Endothelial cell of umbilical vein (primary cell): ENCODE measurements at regions not wholly inside any gene's neighbourhood (a gene's known extent, or its start where the extent isn't known, plus 50 kb on each side); places are given as distances from the start of the nearest gene placed in this dataset.

Source experiments
- BruUV-seq: library from RNA; stranded (reverse); fragments of 400-500 nt; replicated peaks from 2 replicates; lab custom pipeline; 2021; lab: Mats Ljungman, UMichigan
- CTCF ChIA-PET: fragments of 300-600, 350-600 bp; sonication (Branson Sonifier 250); formaldehyde crosslinking; loops from one replicate; lab custom pipeline; 2021; ENCODE audit warnings: antibody characterized with exemption, inconsistent platforms; lab: Charles Lee
- POLR2A ChIA-PET: fragments of 300-600, 350-600 bp; sonication (Branson Sonifier 250); formaldehyde crosslinking; loops from one replicate; lab custom pipeline; 2021; ENCODE audit warnings: antibody characterized with exemption, inconsistent platforms; lab: Charles Lee
- DNase-seq: peaks from one replicate; pipeline ENCODE4 v3.0.0-alpha.2; 2011; ENCODE audit warnings: low read depth, low spot score
- FAIRE-seq: peaks from 2 replicates; lab custom pipeline; 2011; peaks lifted over from hg19 to GRCh38; lab: Jason Lieb, UNC
- H2AFZ ChIP-seq: 2 replicates; pipeline ENCODE4 v1.6.0; 2012; ENCODE audit warnings: low read depth, low read length, control low read depth, inconsistent platforms
- H3K27ac ChIP-seq: 2 replicates; pipeline ENCODE4 v1.5.1; 2011; ENCODE audit warnings: low read depth, mild to moderate bottlenecking, control low read depth, low read length, moderate library complexity; ENCODE audit not compliant: insufficient read depth
- H3K27me3 ChIP-seq, 2 experiments: 2 replicates each; pipeline versions ENCODE4 v1.6.0 to v1.6.1; 2011; ENCODE audit warnings: low read length in 2 of 2, mixed read lengths in 1 of 2; ENCODE audit not compliant: control insufficient read depth in 2 of 2, insufficient read depth in 2 of 2
- H3K36me3 ChIP-seq, 2 experiments: 2 replicates in 1 of 2; 3 replicates in 1 of 2; pipeline ENCODE4 v1.5.1; 2011; ENCODE audit warnings: low read length in 2 of 2, mild to moderate bottlenecking in 1 of 2, moderate library complexity in 1 of 2; ENCODE audit not compliant: control insufficient read depth in 2 of 2, insufficient read depth in 2 of 2; ENCODE audit errors: extremely low read depth in 1 of 2
- H3K4me1 ChIP-seq: 3 replicates; pipeline ENCODE4 v1.5.1; 2011; ENCODE audit warnings: mild to moderate bottlenecking, low read length; ENCODE audit not compliant: control insufficient read depth, insufficient read depth; ENCODE audit errors: extremely low read depth
- H3K4me2 ChIP-seq: 2 replicates; pipeline ENCODE4 v1.6.1; 2011; ENCODE audit warnings: low read length, control low read depth, mixed read lengths; ENCODE audit not compliant: insufficient read depth
- H3K4me3 ChIP-seq, 3 experiments: fragments of 200-600 bp in 1 of 3; sonication (generic), shearing (Covaris generic) in 1 of 3; replicated peaks in 1 of 3; 2 replicates each; pipeline ENCODE4 v1.5.1; 2011 to 2016; ENCODE audit warnings: control low read depth in 3 of 3, low read length in 3 of 3, mild to moderate bottlenecking in 2 of 3, inconsistent platforms in 1 of 3, low read depth in 1 of 3, moderate library complexity in 1 of 3; ENCODE audit not compliant: insufficient read depth in 1 of 3
- H3K79me2 ChIP-seq: 2 replicates; pipeline ENCODE4 v1.6.0; 2012; ENCODE audit warnings: low read length, inconsistent platforms; ENCODE audit not compliant: control insufficient read depth, insufficient read depth
- H3K9ac ChIP-seq: replicated peaks from 2 replicates; pipeline ENCODE3; 2011; ENCODE audit warnings: low read length, control low read depth; ENCODE audit not compliant: insufficient read depth; ENCODE audit errors: extremely low read depth
- H3K9me1 ChIP-seq: replicated peaks from 3 replicates; pipeline ENCODE4 v1.6.0; 2011; ENCODE audit warnings: mild to moderate bottlenecking, low read length; ENCODE audit not compliant: control insufficient read depth, insufficient read depth; ENCODE audit errors: extremely low read depth
- H3K9me3 ChIP-seq: replicated peaks from 2 replicates; pipeline ENCODE4 v1.5.1; 2012; ENCODE audit warnings: low read length, inconsistent platforms; ENCODE audit not compliant: control insufficient read depth, insufficient read depth
- H4K20me1 ChIP-seq: replicated peaks from 2 replicates; pipeline ENCODE3; 2011; ENCODE audit warnings: mild to moderate bottlenecking, low read length; ENCODE audit not compliant: control insufficient read depth, insufficient read depth; ENCODE audit errors: extremely low read depth
- CTCF ChIP-seq, 2 donors: IDR thresholded peaks; 1 replicate in 1 of 2; 2 replicates in 1 of 2; pipeline ENCODE4 v1.5.1; 2011; ENCODE audit warnings: low read length in 2 of 2, mild to moderate bottlenecking in 2 of 2, moderate library complexity in 2 of 2, control low read depth in 1 of 2, inconsistent platforms in 1 of 2, low read depth in 1 of 2; ENCODE audit not compliant: insufficient read depth in 1 of 2; ENCODE audit errors: extremely low read depth in 1 of 2
- EZH2 ChIP-seq: IDR thresholded peaks from 2 replicates; pipeline ENCODE4 v1.6.1; 2012; ENCODE audit warnings: borderline replicate concordance, low read depth, mild to moderate bottlenecking, moderate library complexity, low read length, inconsistent platforms; ENCODE audit not compliant: severe bottlenecking
- FOS ChIP-seq: IDR thresholded peaks from 2 replicates; pipeline ENCODE4 v1.6.1; 2011; ENCODE audit warnings: mild to moderate bottlenecking, low read length, moderate library complexity, borderline replicate concordance; ENCODE audit not compliant: insufficient read depth
- GATA2 ChIP-seq: IDR thresholded peaks from 2 replicates; pipeline ENCODE4 v1.7.0; 2011; ENCODE audit warnings: low read depth, mild to moderate bottlenecking, moderate library complexity, mixed read lengths, low read length; ENCODE audit not compliant: insufficient read length, insufficient read depth
- JUN ChIP-seq: IDR thresholded peaks from 2 replicates; pipeline ENCODE4 v1.6.1; 2011; ENCODE audit warnings: borderline replicate concordance, low read depth; ENCODE audit not compliant: insufficient read length, insufficient read depth
- MAX ChIP-seq: IDR thresholded peaks from 2 replicates; pipeline ENCODE4 v1.6.1; 2011; ENCODE audit not compliant: insufficient read depth, insufficient read length
- MYC ChIP-seq: IDR thresholded peaks from one replicate; pipeline ENCODE4 v1.6.1; 2011; ENCODE audit warnings: mild to moderate bottlenecking, low read depth, low read length
- POLR2A ChIP-seq: IDR thresholded peaks from 2 replicates; pipeline ENCODE4 v1.6.1; 2012; ENCODE audit warnings: low read depth, mild to moderate bottlenecking, control low read depth, low read length
- POLR2AphosphoS5 ChIP-seq: IDR thresholded peaks from 2 replicates; pipeline ENCODE4 v1.6.1; 2012; ENCODE audit warnings: low read depth, mild to moderate bottlenecking, control low read depth, low read length, moderate library complexity; ENCODE audit not compliant: insufficient read depth
- dilution Hi-C: fragments of 300-500 bp; cut with MboI; formaldehyde crosslinking; loops from one replicate; pipeline ENCODE4 v1.15.0; 2019; ENCODE audit warnings: low sequenced_read_pairs; ENCODE audit not compliant: extremely low pct_ligation_motif_present
- intact Hi-C: fragments of 100-400 bp; cut with micrococcal nuclease; formaldehyde crosslinking; loops from one replicate; pipeline ENCODE4 v1.10.0; 2022

- intact Hi-C loops, result no loop called here
- DNase-seq (no peak), FAIRE-seq (no peak)
- no peak overlapping the region for H3K27ac ChIP-seq
- dilution Hi-C loops, result no loop called here
- no peaks in the 10 kb centered on the region for H3K27me3 ChIP-seq
- H3K4me2 ChIP-seq, result no peak overlapping the region
- H3K9me1 ChIP-seq, result no peaks in the 10 kb centered on the region
- no peaks in the 10 kb centered on the region for H3K36me3 ChIP-seq
- TF ChIP-seq MYC (no peak), FOS (no peak), MAX (no peak), CTCF (IDR thresholded peaks at IDR 0.05; ENCODE audit: extremely low read depth in 1 of 2, insufficient read depth in 1 of 2, low read depth in 1 of 2, low read length in 2 of 2) (no peak), JUN (no peak), POLR2A (no peak), POLR2AphosphoS5 (no peak), EZH2 (no peak), GATA2 (no peak)
- H4K20me1 ChIP-seq, result no peaks in the 10 kb centered on the region
- H3K4me1 ChIP-seq, result no peaks in the 10 kb centered on the region
- BruUV-seq, result no TSS peak
- H3K4me3 ChIP-seq, result no peak overlapping the region
- H3K9me3 ChIP-seq, result peaks cover 2% of the 10 kb centered on the region
- no peak overlapping the region for H3K9ac ChIP-seq
- no peak overlapping the region for H2AFZ ChIP-seq
- CTCF ChIA-PET, result no interaction called here
- no peaks in the 10 kb centered on the region for H3K79me2 ChIP-seq
- POLR2A ChIA-PET, result no interaction called here
Observed at GRCh38 chr10:20615395-20615794, 281.7 kb downstream of the NEBL start.
